SK-N-SH treated with all-trans-retinoic acid at 6 μM for 48 hours (cell line): ENCODE measurements at regions not wholly inside any gene's neighbourhood (a gene's known extent, or its start where the extent isn't known, plus 50 kb on each side); places are given as distances from the start of the nearest gene placed in this dataset.

Source experiments
- ARNTL ChIP-seq: fragments of 450-650 bp; formaldehyde crosslinking; IDR thresholded peaks from 2 replicates; pipeline ENCODE4 v1.5.0; 2020; ENCODE audit warnings: low read depth, mild to moderate bottlenecking, moderate library complexity, borderline replicate concordance
- BACH2 ChIP-seq: fragments of 250-450 bp; sonication (Bioruptor Pico); IDR thresholded peaks from 2 replicates; pipeline ENCODE4 v1.9.0; 2021; ENCODE audit warnings: mild to moderate bottlenecking, borderline replicate concordance
- CSDC2 ChIP-seq: fragments of 250-450 bp; sonication (Bioruptor Pico); IDR thresholded peaks from 2 replicates; pipeline ENCODE4 v1.5.0; 2020; ENCODE audit warnings: mild to moderate bottlenecking, moderate library complexity
- ESRRG ChIP-seq: fragments of 250-450 bp; sonication (Bioruptor Pico); IDR thresholded peaks from 2 replicates; pipeline ENCODE4 v1.6.1; 2021; ENCODE audit warnings: mild to moderate bottlenecking
- OSR1 ChIP-seq: fragments of 250-450 bp; sonication (Bioruptor Pico); IDR thresholded peaks from 2 replicates; pipeline ENCODE4 v1.8.0; 2022; ENCODE audit warnings: moderate library complexity, mild to moderate bottlenecking, inconsistent platforms
- PPARA ChIP-seq: fragments of 250-450 bp; sonication (Bioruptor Pico); IDR thresholded peaks from 2 replicates; pipeline ENCODE4 v1.5.0; 2020; ENCODE audit warnings: mild to moderate bottlenecking, borderline replicate concordance
- RARB ChIP-seq: fragments of 250-450 bp; sonication (Bioruptor Pico); IDR thresholded peaks from 2 replicates; pipeline ENCODE4 v1.8.0; 2021; ENCODE audit warnings: mild to moderate bottlenecking, moderate library complexity
- SNAI2 ChIP-seq: fragments of 250-450 bp; sonication (Bioruptor Pico); IDR thresholded peaks from 2 replicates; pipeline ENCODE4 v1.5.0; 2020; ENCODE audit warnings: mild to moderate bottlenecking, moderate library complexity
- ZFP3 ChIP-seq: fragments of 250-450 bp; sonication (Bioruptor Pico); IDR thresholded peaks from 2 replicates; pipeline ENCODE4 v1.5.0; 2020; ENCODE audit warnings: mild to moderate bottlenecking, moderate library complexity
- ZFP30 ChIP-seq: fragments of 450-650 bp; formaldehyde crosslinking; IDR thresholded peaks from 2 replicates; pipeline ENCODE4 v1.5.0; 2022; ENCODE audit warnings: mild to moderate bottlenecking, moderate library complexity
- ZNF70 ChIP-seq: fragments of 450-650 bp; formaldehyde crosslinking; IDR thresholded peaks from 2 replicates; pipeline ENCODE4 v1.5.0; 2020; ENCODE audit warnings: mild to moderate bottlenecking, moderate library complexity
- TF ChIP-seq, protein P1 (sequence below): fragments of 250-450 bp; sonication (Bioruptor Pico); IDR thresholded peaks from 2 replicates; pipeline ENCODE4 v1.5.0; 2020; ENCODE audit warnings: mild to moderate bottlenecking, moderate library complexity
- TF ChIP-seq, protein P2 (sequence below): fragments of 250-450 bp; sonication (Bioruptor Pico); IDR thresholded peaks from 2 replicates; pipeline ENCODE4 v1.8.0; 2020; ENCODE audit warnings: mild to moderate bottlenecking, moderate library complexity, borderline replicate concordance

DNA sequence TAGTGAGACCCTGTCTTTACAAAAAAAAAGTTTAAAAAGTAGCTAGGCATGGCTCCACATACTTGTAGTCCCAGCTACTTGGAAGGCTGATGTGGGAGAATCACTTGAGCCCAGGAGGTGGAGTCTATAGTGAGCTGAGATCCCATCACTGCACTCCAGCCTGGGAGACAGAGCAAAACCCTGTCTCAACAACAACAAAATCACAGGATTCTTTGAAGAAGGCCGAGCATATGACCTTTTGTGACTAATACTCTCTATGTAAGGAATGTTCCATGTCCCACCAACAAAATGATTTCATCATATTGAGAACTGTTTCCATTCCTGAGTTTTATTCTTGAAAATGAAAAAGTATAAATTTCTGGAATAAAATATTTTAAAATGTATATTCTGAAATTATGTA, 58.9 kb upstream of the EFCAB3 start:
- TF ChIP-seq ZNF70: no peak
- TF ChIP-seq ESRRG (CRISPR knock-in tag): no peak
- no peak for TF ChIP-seq CSDC2 (CRISPR knock-in tag)
- TF ChIP-seq, protein P1, sequence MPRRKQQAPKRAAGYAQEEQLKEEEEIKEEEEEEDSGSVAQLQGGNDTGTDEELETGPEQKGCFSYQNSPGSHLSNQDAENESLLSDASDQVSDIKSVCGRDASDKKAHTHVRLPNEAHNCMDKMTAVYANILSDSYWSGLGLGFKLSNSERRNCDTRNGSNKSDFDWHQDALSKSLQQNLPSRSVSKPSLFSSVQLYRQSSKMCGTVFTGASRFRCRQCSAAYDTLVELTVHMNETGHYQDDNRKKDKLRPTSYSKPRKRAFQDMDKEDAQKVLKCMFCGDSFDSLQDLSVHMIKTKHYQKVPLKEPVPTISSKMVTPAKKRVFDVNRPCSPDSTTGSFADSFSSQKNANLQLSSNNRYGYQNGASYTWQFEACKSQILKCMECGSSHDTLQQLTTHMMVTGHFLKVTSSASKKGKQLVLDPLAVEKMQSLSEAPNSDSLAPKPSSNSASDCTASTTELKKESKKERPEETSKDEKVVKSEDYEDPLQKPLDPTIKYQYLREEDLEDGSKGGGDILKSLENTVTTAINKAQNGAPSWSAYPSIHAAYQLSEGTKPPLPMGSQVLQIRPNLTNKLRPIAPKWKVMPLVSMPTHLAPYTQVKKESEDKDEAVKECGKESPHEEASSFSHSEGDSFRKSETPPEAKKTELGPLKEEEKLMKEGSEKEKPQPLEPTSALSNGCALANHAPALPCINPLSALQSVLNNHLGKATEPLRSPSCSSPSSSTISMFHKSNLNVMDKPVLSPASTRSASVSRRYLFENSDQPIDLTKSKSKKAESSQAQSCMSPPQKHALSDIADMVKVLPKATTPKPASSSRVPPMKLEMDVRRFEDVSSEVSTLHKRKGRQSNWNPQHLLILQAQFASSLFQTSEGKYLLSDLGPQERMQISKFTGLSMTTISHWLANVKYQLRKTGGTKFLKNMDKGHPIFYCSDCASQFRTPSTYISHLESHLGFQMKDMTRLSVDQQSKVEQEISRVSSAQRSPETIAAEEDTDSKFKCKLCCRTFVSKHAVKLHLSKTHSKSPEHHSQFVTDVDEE: no peak
- TF ChIP-seq, protein P2, sequence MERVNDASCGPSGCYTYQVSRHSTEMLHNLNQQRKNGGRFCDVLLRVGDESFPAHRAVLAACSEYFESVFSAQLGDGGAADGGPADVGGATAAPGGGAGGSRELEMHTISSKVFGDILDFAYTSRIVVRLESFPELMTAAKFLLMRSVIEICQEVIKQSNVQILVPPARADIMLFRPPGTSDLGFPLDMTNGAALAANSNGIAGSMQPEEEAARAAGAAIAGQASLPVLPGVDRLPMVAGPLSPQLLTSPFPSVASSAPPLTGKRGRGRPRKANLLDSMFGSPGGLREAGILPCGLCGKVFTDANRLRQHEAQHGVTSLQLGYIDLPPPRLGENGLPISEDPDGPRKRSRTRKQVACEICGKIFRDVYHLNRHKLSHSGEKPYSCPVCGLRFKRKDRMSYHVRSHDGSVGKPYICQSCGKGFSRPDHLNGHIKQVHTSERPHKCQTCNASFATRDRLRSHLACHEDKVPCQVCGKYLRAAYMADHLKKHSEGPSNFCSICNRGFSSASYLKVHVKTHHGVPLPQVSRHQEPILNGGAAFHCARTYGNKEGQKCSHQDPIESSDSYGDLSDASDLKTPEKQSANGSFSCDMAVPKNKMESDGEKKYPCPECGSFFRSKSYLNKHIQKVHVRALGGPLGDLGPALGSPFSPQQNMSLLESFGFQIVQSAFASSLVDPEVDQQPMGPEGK: no peak
- no peak for TF ChIP-seq ARNTL
- no peak for TF ChIP-seq ZFP30 (CRISPR knock-in tag)
- no peak for TF ChIP-seq RARB (CRISPR knock-in tag)
- no peak for TF ChIP-seq BACH2 (CRISPR knock-in tag)
- TF ChIP-seq ZFP3 (CRISPR knock-in tag): no peak
- no peak for TF ChIP-seq OSR1
- TF ChIP-seq PPARA (CRISPR knock-in tag): no peak
- TF ChIP-seq SNAI2 (CRISPR knock-in tag): no peak
